ENCODE measurements at regions not wholly inside any gene's neighbourhood (a gene's known extent, or its start where the extent isn't known, plus 50 kb on each side); places are given as distances from the start of the nearest gene placed in this dataset.

DNA sequence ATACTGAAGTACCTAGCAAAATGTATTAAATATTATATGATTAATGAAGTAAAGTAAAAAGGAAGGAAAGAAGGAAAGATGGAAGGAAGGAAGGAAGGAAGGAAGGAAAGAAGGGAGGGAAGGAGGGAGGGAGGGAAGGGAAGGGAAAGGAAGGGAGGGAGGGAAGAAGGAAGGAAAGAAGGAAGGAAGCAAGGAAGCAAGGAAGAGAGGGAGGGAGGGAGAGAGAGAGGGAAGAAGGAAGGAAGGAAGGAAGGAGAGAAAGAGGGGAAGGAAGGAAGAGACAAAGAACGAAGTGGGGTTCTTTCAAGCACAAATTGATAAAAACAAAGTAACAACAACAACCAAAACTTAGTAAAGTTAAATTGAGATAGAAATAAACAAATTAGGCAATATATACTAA, 622.3 kb upstream of the ADGRB3 start:
- TF ChIP-seq RAD21 (IDR thresholded peaks at IDR 0.05; ENCODE audit: low read depth) (no peak), YY1 (IDR thresholded peaks at IDR 0.05; ENCODE audit: low read depth) (no peak), TAF1 (IDR thresholded peaks at IDR 0.05; ENCODE audit: low read depth) (no peak), EP300 (IDR thresholded peaks at IDR 0.05; ENCODE audit: borderline replicate concordance) (no peak), TEAD4 (IDR thresholded peaks at IDR 0.05) (no peak), CREB1 (IDR thresholded peaks at IDR 0.05; ENCODE audit: low read depth) (no peak), CEBPB (IDR thresholded peaks at IDR 0.05) (no peak), NFIC (IDR thresholded peaks at IDR 0.05) (no peak), FOXM1 (IDR thresholded peaks at IDR 0.05; ENCODE audit: borderline replicate concordance, low read depth) (no peak), ZBTB7A (IDR thresholded peaks at IDR 0.05; ENCODE audit: low read depth) (no peak)
- TF ChIP-seq, protein P1, sequence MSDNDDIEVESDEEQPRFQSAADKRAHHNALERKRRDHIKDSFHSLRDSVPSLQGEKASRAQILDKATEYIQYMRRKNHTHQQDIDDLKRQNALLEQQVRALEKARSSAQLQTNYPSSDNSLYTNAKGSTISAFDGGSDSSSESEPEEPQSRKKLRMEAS (IDR thresholded peaks at IDR 0.05): no peak
- TF ChIP-seq, protein P2, sequence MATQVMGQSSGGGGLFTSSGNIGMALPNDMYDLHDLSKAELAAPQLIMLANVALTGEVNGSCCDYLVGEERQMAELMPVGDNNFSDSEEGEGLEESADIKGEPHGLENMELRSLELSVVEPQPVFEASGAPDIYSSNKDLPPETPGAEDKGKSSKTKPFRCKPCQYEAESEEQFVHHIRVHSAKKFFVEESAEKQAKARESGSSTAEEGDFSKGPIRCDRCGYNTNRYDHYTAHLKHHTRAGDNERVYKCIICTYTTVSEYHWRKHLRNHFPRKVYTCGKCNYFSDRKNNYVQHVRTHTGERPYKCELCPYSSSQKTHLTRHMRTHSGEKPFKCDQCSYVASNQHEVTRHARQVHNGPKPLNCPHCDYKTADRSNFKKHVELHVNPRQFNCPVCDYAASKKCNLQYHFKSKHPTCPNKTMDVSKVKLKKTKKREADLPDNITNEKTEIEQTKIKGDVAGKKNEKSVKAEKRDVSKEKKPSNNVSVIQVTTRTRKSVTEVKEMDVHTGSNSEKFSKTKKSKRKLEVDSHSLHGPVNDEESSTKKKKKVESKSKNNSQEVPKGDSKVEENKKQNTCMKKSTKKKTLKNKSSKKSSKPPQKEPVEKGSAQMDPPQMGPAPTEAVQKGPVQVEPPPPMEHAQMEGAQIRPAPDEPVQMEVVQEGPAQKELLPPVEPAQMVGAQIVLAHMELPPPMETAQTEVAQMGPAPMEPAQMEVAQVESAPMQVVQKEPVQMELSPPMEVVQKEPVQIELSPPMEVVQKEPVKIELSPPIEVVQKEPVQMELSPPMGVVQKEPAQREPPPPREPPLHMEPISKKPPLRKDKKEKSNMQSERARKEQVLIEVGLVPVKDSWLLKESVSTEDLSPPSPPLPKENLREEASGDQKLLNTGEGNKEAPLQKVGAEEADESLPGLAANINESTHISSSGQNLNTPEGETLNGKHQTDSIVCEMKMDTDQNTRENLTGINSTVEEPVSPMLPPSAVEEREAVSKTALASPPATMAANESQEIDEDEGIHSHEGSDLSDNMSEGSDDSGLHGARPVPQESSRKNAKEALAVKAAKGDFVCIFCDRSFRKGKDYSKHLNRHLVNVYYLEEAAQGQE (IDR thresholded peaks at IDR 0.05; ENCODE audit: low read depth): no peak
